HG03442 (cell line): ENCODE measurements at regions not wholly inside any gene's neighbourhood (a gene's known extent, or its start where the extent isn't known, plus 50 kb on each side); places are given as distances from the start of the nearest gene placed in this dataset.
A peak's percentile ranks its signal among the peaks of the same experiment; 100 is the strongest.
"Not testable (repeated sequence)": the region's sequence is repeated elsewhere in the genome, so short reads cannot be mapped to it uniquely, and the experiment has no call there.

ENCODE experiments used
- ATAC-seq: cut with Tn5 transposase; IDR thresholded peaks from one replicate; pipeline ENCODE4 v1.9.1; 2021; ENCODE audit warnings: mild to moderate bottlenecking, moderate library complexity; ENCODE audit not compliant: unreplicated experiment

- no peak for ATAC-seq
Measured at GRCh38 chrX:112577146-112577545, 102.6 kb downstream of the LHFPL1 start.

- peak; percentile 41 for ATAC-seq
Measured at GRCh38 chrX:112571388-112571787, 108.3 kb downstream of the LHFPL1 start.

- no peak for ATAC-seq
Measured at GRCh38 chrX:112555831-112556230, 123.9 kb downstream of the LHFPL1 start.

GRCh38 chrX:112545051-112545450, 134.7 kb downstream of the LHFPL1 start:
- no peak for ATAC-seq

- no peak for ATAC-seq
Measured at GRCh38 chrX:112536544-112536943, 143.2 kb downstream of the LHFPL1 start.

- no peak for ATAC-seq
Measured at GRCh38 chrX:112527903-112528302, 151.8 kb downstream of the LHFPL1 start.

- ATAC-seq, result no peak
Measured at GRCh38 chrX:112521676-112522075, 158.1 kb downstream of the LHFPL1 start.

GRCh38 chrX:112520124-112520523, 159.6 kb downstream of the LHFPL1 start:
- no peak for ATAC-seq

GRCh38 chrX:112513154-112513553, 166.6 kb downstream of the LHFPL1 start:
- ATAC-seq, result no peak

GRCh38 chrX:112512509-112512908, 167.2 kb downstream of the LHFPL1 start:
- no peak for ATAC-seq

- no peak for ATAC-seq
Measured at GRCh38 chrX:112510629-112511028, 169.1 kb downstream of the LHFPL1 start.

GRCh38 chrX:112477653-112478052, 202.1 kb downstream of the LHFPL1 start:
- no peak for ATAC-seq

GRCh38 chrX:112473654-112474053, 206.1 kb downstream of the LHFPL1 start:
- ATAC-seq, result no peak

GRCh38 chrX:112470551-112470950, 209.2 kb downstream of the LHFPL1 start:
- ATAC-seq, result no peak

GRCh38 chrX:112461949-112462450, 217.7 kb downstream of the LHFPL1 start:
- ATAC-seq, result not testable (repeated sequence)

GRCh38 chrX:112457788-112458187, 221.9 kb downstream of the LHFPL1 start:
- no peak for ATAC-seq

- ATAC-seq, result no peak
Measured at GRCh38 chrX:112450810-112451209, 228.9 kb downstream of the LHFPL1 start.

GRCh38 chrX:112440277-112440676, 239.5 kb downstream of the LHFPL1 start:
- no peak for ATAC-seq

GRCh38 chrX:112424166-112424565, 255.6 kb downstream of the LHFPL1 start:
- ATAC-seq, result no peak

- no peak for ATAC-seq
Measured at GRCh38 chrX:112391313-112391712, 288.4 kb downstream of the LHFPL1 start.

GRCh38 chrX:112381649-112382298, 298.0 kb downstream of the LHFPL1 start:
- not testable (repeated sequence) for ATAC-seq

- no peak for ATAC-seq
Measured at GRCh38 chrX:112380541-112381278, 298.1 kb upstream of the TRPC5 start.
